Keratinocyte (primary cell): ENCODE measurements at regions not wholly inside any gene's neighbourhood (a gene's known extent, or its start where the extent isn't known, plus 50 kb on each side); places are given as distances from the start of the nearest gene placed in this dataset.

ENCODE experiments used
- EZH2 ChIP-seq: IDR thresholded peaks from one replicate; pipeline ENCODE4 v1.6.1; 2012; ENCODE audit warnings: inconsistent platforms, mild to moderate bottlenecking, low read length, moderate library complexity
- TF ChIP-seq, protein P1 (sequence below), 3 experiments: IDR thresholded peaks in 1 of 3; conservative IDR thresholded peaks in 1 of 3; optimal IDR thresholded peaks in 1 of 3; 2 replicates in 2 of 3; 3 replicates in 1 of 3; pipeline versions ENCODE3 to v1.5.1; 2011; ENCODE audit warnings: low read length in 3 of 3, mild to moderate bottlenecking in 3 of 3, moderate library complexity in 2 of 3, control low read depth in 1 of 3, inconsistent platforms in 1 of 3; ENCODE audit not compliant: insufficient read depth in 2 of 3; ENCODE audit errors: extremely low read depth in 1 of 3

DNA sequence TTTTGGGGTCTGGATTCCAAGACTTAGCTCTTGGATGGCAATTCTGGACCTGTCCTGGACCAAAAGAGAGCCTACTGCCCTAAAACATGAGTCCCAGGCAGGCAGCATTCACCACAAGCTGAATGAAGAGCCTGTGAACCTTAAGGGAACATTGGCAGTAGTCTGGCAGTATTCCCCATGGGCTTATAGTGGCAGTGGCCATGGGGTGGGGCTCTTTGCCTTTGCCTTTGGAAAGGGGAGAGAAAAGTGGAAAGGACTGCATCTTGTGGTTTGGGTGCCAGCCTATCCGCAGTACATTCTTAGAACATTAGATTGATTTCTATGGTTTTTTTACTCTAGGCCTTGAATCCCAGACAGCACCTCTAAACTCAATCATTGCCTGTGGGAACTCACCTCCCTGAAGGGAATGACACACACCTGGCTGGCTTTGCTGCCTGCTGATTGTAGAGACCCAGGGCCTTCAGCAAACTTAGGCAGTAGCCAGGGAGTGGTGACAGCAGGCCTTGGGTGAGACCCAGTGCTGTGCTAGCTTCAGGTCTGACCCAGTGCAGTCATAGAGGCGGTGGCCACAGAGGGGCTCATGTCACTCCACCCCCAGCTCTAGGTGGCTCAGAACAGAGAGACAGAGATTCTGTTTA, 216.3 kb downstream of the CETN3 start:
- TF ChIP-seq, protein P1, sequence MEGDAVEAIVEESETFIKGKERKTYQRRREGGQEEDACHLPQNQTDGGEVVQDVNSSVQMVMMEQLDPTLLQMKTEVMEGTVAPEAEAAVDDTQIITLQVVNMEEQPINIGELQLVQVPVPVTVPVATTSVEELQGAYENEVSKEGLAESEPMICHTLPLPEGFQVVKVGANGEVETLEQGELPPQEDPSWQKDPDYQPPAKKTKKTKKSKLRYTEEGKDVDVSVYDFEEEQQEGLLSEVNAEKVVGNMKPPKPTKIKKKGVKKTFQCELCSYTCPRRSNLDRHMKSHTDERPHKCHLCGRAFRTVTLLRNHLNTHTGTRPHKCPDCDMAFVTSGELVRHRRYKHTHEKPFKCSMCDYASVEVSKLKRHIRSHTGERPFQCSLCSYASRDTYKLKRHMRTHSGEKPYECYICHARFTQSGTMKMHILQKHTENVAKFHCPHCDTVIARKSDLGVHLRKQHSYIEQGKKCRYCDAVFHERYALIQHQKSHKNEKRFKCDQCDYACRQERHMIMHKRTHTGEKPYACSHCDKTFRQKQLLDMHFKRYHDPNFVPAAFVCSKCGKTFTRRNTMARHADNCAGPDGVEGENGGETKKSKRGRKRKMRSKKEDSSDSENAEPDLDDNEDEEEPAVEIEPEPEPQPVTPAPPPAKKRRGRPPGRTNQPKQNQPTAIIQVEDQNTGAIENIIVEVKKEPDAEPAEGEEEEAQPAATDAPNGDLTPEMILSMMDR (optimal IDR thresholded peaks at IDR 0.05 in 1 of 3, IDR thresholded peaks at IDR 0.05 in 1 of 3, conservative IDR thresholded peaks at IDR 0.05 in 1 of 3; ENCODE audit: extremely low read depth in 1 of 3, insufficient read depth in 2 of 3, low read length in 3 of 3): no peak
- TF ChIP-seq EZH2: no peak
